Liver (tissue), 8 donors: ENCODE measurements at regions not wholly inside any gene's neighbourhood (a gene's known extent, or its start where the extent isn't known, plus 50 kb on each side); places are given as distances from the start of the nearest gene placed in this dataset.

Experiments
- DNase-seq: peaks from one replicate; pipeline ENCODE4 v3.0.0-alpha.2; 2017; ENCODE audit warnings: low spot score
- H3K27ac ChIP-seq, 2 donors: one replicate each; pipeline ENCODE4 v1.7.0; 2013; ENCODE audit warnings: inconsistent platforms in 2 of 2, low read length in 2 of 2, control low read depth in 1 of 2, low read depth in 1 of 2, mild to moderate bottlenecking in 1 of 2
- H3K27me3 ChIP-seq, 4 donors: one replicate each; pipeline versions ENCODE4 v1.6.1 to v1.7.0; 2013; ENCODE audit warnings: low read length in 3 of 4, inconsistent platforms in 1 of 4, mild to moderate bottlenecking in 1 of 4, moderate library complexity in 1 of 4; ENCODE audit not compliant: control insufficient read depth in 4 of 4, insufficient read depth in 4 of 4
- H3K36me3 ChIP-seq, 4 donors: one replicate each; pipeline versions ENCODE4 v1.6.1 to v1.7.0; 2013; ENCODE audit warnings: low read length in 3 of 4, mild to moderate bottlenecking in 3 of 4, low read depth in 1 of 4, moderate library complexity in 1 of 4; ENCODE audit not compliant: control insufficient read depth in 4 of 4, insufficient read depth in 3 of 4
- H3K4me1 ChIP-seq, 4 donors: one replicate each; pipeline versions ENCODE4 v1.6.1 to v1.7.0; 2013; ENCODE audit warnings: low read length in 3 of 4, mild to moderate bottlenecking in 3 of 4, moderate library complexity in 1 of 4; ENCODE audit not compliant: control insufficient read depth in 4 of 4, insufficient read depth in 4 of 4
- H3K4me3 ChIP-seq, 3 donors: one replicate each; pipeline versions ENCODE4 v1.6.1 to v1.7.0; 2013; ENCODE audit warnings: low read length in 3 of 3, control low read depth in 1 of 3, low read depth in 1 of 3, mild to moderate bottlenecking in 1 of 3
- H3K9ac ChIP-seq, 2 donors: one replicate each; pipeline ENCODE4 v1.7.0; 2013; ENCODE audit warnings: low read length in 2 of 2, mild to moderate bottlenecking in 2 of 2, moderate library complexity in 2 of 2, control low read depth in 1 of 2, low read depth in 1 of 2
- H3K9me3 ChIP-seq, 4 donors: one replicate each; pipeline versions ENCODE4 v1.6.1 to v1.7.0; 2013; ENCODE audit warnings: low read length in 3 of 4; ENCODE audit not compliant: control insufficient read depth in 4 of 4
- CTCF ChIP-seq: fragments of 150-350 bp; IDR thresholded peaks from 2 replicates; pipeline ENCODE4 v1.5.1; 2017; ENCODE audit warnings: improper control_type of control experiment, low read depth, low read length; ENCODE audit not compliant: missing input control
- EGR1 ChIP-seq, 2 donors: IDR thresholded peaks; 2 replicates each; pipeline ENCODE4 v1.6.1; 2016 to 2018; ENCODE audit warnings: antibody characterized with exemption in 2 of 2, low read depth in 2 of 2
- HNF4A ChIP-seq, 2 donors: conservative IDR thresholded peaks; 2 replicates each; pipeline ENCODE4 v1.6.1; 2016; ENCODE audit warnings: antibody characterized with exemption in 2 of 2, mild to moderate bottlenecking in 2 of 2
- HNF4G ChIP-seq: IDR thresholded peaks from 2 replicates; pipeline ENCODE4 v1.6.1; 2016; ENCODE audit warnings: antibody characterized with exemption
- JUND ChIP-seq, 2 donors: IDR thresholded peaks; 2 replicates each; pipeline ENCODE4 v1.6.1; 2016; ENCODE audit warnings: antibody characterized with exemption in 2 of 2
- MAX ChIP-seq: IDR thresholded peaks from 2 replicates; pipeline ENCODE4 v1.6.1; 2016; ENCODE audit warnings: antibody characterized with exemption
- REST ChIP-seq: IDR thresholded peaks from 2 replicates; pipeline ENCODE4 v1.6.1; 2016; ENCODE audit warnings: antibody characterized with exemption, mild to moderate bottlenecking
- TAF1 ChIP-seq: conservative IDR thresholded peaks from 2 replicates; pipeline ENCODE4 v1.6.1; 2016; ENCODE audit warnings: antibody characterized with exemption, mild to moderate bottlenecking
- WGBS: extraction: QIAGEN DNeasy Blood & Tissue Kit; methylation state at CpG from one replicate; pipeline ENCODE4 v1.1.7; 2013; 5-methylcytosine and 5-hydroxymethylcytosine counted together
- donor health status: healthy.
- donor health status: healthy.
- donor health status: healthy.
- donor health status: healthy.
- donor health status: healthy.

GRCh38 chr4:170305627-170306026 lies 215.9 kb upstream of the AADAT start:
- no peak for TF ChIP-seq REST
- TF ChIP-seq CTCF: no peak
- no peak overlapping the region for H3K4me3 ChIP-seq
- no peaks in the 10 kb centered on the region for H3K9me3 ChIP-seq
- H3K9ac ChIP-seq: no peak overlapping the region
- no peaks in the 10 kb centered on the region for H3K27me3 ChIP-seq
- no peaks in the 10 kb centered on the region for H3K36me3 ChIP-seq
- H3K27ac ChIP-seq: no peak overlapping the region
- no peak for DNase-seq
- 92% methylated on average over 2 of the region's 2 CpGs for WGBS
- no peaks in the 10 kb centered on the region for H3K4me1 ChIP-seq

GRCh38 chr4:170281027-170281426 lies 191.3 kb upstream of the AADAT start:
- no peak for DNase-seq
- TF ChIP-seq HNF4G (no peak), TAF1 (no peak), MAX (no peak), REST (no peak)
- Histone ChIP-seq H3K4me1 (no peaks in the 10 kb centered on the region), H3K36me3 (no peaks in the 10 kb centered on the region), H3K4me3 (no peak overlapping the region), H3K27ac (no peak overlapping the region), H3K27me3 (no peaks in the 10 kb centered on the region), H3K9me3 (peaks cover 0 to 2% (median 0%) of the 10 kb centered on the region in 4 donors), H3K9ac (no peak overlapping the region)
- 84% methylated on average over 2 of the region's 2 CpGs for WGBS

- no peak overlapping the region for H3K4me3 ChIP-seq
- peaks cover 0 to 2% (median 0%) of the 10 kb centered on the region in 4 donors for H3K9me3 ChIP-seq
- TF ChIP-seq HNF4A (conservative IDR thresholded peaks at IDR 0.05) (no peak), HNF4G (no peak), REST (no peak), EGR1 (IDR thresholded peaks at IDR 0.05; ENCODE audit: low read depth in 2 of 2) (no peak), JUND (IDR thresholded peaks at IDR 0.05) (no peak)
- H3K27me3 ChIP-seq: no peaks in the 10 kb centered on the region
- no peaks in the 10 kb centered on the region for H3K36me3 ChIP-seq
- H3K9ac ChIP-seq: no peak overlapping the region
- DNase-seq: no peak
- no peak overlapping the region for H3K27ac ChIP-seq
- H3K4me1 ChIP-seq: no peaks in the 10 kb centered on the region
Observed at GRCh38 chr4:170278460-170278859, 188.7 kb upstream of the AADAT start.
